ENCODE measurements at regions not wholly inside any gene's neighbourhood (a gene's known extent, or its start where the extent isn't known, plus 50 kb on each side); places are given as distances from the start of the nearest gene placed in this dataset.

DNA sequence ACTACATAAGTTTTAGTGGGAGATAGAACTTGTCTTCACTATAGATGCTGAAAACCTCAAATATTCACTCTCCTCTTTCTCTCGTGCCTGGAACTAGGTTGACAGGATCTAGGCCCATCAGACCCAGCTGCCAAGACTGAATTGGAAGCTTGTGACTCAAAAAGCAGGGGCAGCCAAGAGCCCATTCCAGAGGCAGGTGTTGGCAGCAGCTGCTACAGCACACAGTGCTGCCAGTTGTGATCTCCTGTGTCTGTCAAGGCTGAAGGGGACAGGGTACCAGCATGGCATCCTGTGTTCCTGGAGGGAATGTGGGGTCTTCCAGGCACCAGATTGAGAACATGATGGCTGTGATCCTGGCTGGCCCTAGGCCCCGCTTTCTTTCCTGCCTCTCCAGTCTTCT, 92.5 kb upstream of the MB21D2 start:
- Histone ChIP-seq H3K27me3 (ENCODE audit: low read length) (no peaks in the 10 kb centered on the region; the same call in 1 of the 2 replicates), H4K20me1 (ENCODE audit: insufficient read depth, low read depth, low read length) (no peaks in the 10 kb centered on the region), H2AFZ (ENCODE audit: low read length) (no peak overlapping the region), H3K36me3 (ENCODE audit: insufficient read depth, low read length) (no peaks in the 10 kb centered on the region), H3K27ac (ENCODE audit: low read length) (no peak overlapping the region), H3K4me1 (ENCODE audit: low read length) (no peaks in the 10 kb centered on the region), H3K4me2 (ENCODE audit: low read depth, low read length, poor library complexity, severe bottlenecking) (no peak overlapping the region), H3K4me3 (ENCODE audit: low read length) (no peak overlapping the region), H3K9ac (ENCODE audit: low read length) (no peak overlapping the region), H3K9me2 (replicated peaks; ENCODE audit: insufficient read depth, low read length) (no peaks in the 10 kb centered on the region), H3K79me2 (ENCODE audit: low read length) (no peaks in the 10 kb centered on the region), H3K9me3 (ENCODE audit: low read length) (no peaks in the 10 kb centered on the region)
- DNase-seq = no peak

DNA sequence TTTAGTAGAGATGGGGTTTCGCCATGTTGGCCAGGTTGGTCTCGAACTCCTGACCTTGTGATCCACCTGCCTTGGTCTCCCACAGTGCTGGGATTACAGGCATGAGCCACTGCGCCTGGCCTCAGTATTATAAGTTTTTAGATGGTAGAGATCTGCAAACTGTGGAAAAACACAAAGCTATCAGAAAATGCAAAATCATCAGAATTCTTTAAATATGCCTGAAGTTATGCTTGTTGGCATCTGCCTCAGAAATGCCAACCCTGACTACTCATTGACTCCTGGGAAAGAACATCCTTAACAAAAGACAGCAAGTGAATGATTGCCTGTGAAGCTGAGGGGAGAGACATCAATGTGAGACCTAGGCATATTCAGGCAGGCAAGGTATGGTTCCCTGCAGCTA, 94.3 kb upstream of the MB21D2 start:
- Histone ChIP-seq H4K20me1 (ENCODE audit: insufficient read depth, low read depth, low read length) (no peaks in the 10 kb centered on the region), H3K9ac (ENCODE audit: low read length) (no peak overlapping the region), H3K4me3 (ENCODE audit: low read length) (no peak overlapping the region), H3K9me3 (ENCODE audit: low read length) (no peaks in the 10 kb centered on the region), H3K4me2 (ENCODE audit: low read depth, low read length, poor library complexity, severe bottlenecking) (no peak overlapping the region), H3K36me3 (ENCODE audit: insufficient read depth, low read length) (no peaks in the 10 kb centered on the region), H3K4me1 (ENCODE audit: low read length) (no peaks in the 10 kb centered on the region), H3K27me3 (ENCODE audit: low read length) (no peaks in the 10 kb centered on the region; the same call in 1 of the 2 replicates), H2AFZ (ENCODE audit: low read length) (no peak overlapping the region), H3K9me2 (replicated peaks; ENCODE audit: insufficient read depth, low read length) (no peaks in the 10 kb centered on the region), H3K79me2 (ENCODE audit: low read length) (no peaks in the 10 kb centered on the region), H3K27ac (ENCODE audit: low read length) (no peak overlapping the region)
- DNase-seq = no peak

DNA sequence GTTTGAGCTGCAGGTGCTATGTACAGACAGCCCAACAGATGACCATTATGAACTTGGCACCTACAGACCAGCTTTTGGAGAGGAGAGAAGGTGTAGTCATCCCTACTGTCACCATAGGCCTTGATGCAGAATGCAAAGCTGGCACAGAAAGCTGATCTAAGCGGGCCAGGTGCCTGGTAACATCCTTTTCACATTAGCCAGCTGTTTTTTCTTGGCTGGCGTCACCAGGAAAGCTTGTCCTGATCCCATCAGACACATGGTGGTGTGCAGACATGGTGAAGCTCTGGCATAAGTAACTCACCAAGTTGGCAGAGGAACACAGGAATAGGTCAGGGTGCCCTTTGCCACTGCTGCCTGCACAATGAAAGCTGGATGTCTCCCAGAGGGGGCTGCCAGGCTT, 97.2 kb upstream of the MB21D2 start:
- H3K79me2 ChIP-seq (ENCODE audit: low read length) = no peaks in the 10 kb centered on the region
- H3K36me3 ChIP-seq (ENCODE audit: insufficient read depth, low read length) = no peaks in the 10 kb centered on the region
- H2AFZ ChIP-seq (ENCODE audit: low read length) = no peak overlapping the region
- no peak overlapping the region for H3K9ac ChIP-seq (ENCODE audit: low read length)
- no peak overlapping the region for H3K27ac ChIP-seq (ENCODE audit: low read length)
- no peaks in the 10 kb centered on the region for H3K9me2 ChIP-seq (replicated peaks; ENCODE audit: insufficient read depth, low read length)
- no peak overlapping the region for H3K4me2 ChIP-seq (ENCODE audit: low read depth, low read length, poor library complexity, severe bottlenecking)
- no peaks in the 10 kb centered on the region for H4K20me1 ChIP-seq (ENCODE audit: insufficient read depth, low read depth, low read length)
- H3K27me3 ChIP-seq (ENCODE audit: low read length) = no peaks in the 10 kb centered on the region; the same call in 1 of the 2 replicates
- no peaks in the 10 kb centered on the region for H3K9me3 ChIP-seq (ENCODE audit: low read length)
- H3K4me3 ChIP-seq (ENCODE audit: low read length) = no peak overlapping the region
- DNase-seq = no peak
- no peaks in the 10 kb centered on the region for H3K4me1 ChIP-seq (ENCODE audit: low read length)

DNA sequence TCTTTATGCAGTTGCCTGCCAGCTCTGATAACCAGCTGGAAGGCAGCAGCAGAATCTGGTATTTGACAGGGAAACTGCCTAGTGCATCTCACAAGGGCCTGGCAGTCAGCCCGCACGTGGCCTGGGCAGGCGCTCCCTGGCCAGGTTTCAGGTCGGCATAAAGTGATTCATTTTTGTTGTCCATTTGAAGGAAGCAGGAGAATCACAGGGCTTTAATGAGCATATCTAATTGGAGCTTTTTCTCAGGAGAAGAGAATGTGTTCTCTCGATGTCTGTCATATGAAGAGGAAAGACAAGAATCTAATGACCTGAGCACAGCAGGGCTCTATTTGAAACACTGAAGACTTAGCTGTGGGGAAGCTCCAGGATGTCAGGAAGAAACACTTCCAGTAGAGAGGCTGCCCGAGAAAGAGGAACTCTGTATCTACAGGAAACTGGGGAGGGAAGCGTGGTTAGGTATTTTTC, 98.8 kb upstream of the MB21D2 start:
- no peak overlapping the region for H3K27ac ChIP-seq (ENCODE audit: low read length)

DNA sequence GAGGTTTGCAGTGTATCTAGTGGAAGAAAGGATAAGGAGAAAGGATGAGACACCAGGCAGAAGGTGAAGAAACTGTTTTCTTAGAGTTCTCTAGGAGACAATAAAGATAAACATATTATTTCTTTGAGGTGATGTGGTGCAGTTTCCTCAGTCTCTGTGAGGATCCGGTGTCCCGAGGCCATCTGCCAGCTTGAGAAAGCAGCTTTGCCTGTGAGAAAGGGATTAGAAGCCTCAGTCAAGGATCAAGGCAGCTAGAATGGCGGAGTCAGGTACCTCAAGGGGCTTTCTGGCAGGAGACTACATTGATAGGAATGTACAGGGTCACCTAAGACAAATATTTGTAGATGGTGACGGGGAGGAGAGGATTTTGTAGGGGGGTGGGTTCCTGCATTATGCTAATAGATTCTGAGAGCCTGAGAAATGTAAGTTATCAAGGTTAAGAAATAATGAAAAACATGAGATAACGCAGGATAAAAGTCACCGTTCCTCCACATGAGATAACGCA, 103.9 kb upstream of the MB21D2 start:
- Histone ChIP-seq H3K9ac (ENCODE audit: low read length) (no peak overlapping the region), H4K20me1 (ENCODE audit: insufficient read depth, low read depth, low read length) (no peaks in the 10 kb centered on the region), H3K27me3 (ENCODE audit: low read length) (no peaks in the 10 kb centered on the region), H3K4me2 (ENCODE audit: low read depth, low read length, poor library complexity, severe bottlenecking) (no peak overlapping the region), H3K79me2 (ENCODE audit: low read length) (no peaks in the 10 kb centered on the region), H3K4me1 (ENCODE audit: low read length) (no peaks in the 10 kb centered on the region), H3K36me3 (ENCODE audit: insufficient read depth, low read length) (no peaks in the 10 kb centered on the region), H3K4me3 (ENCODE audit: low read length) (no peak overlapping the region), H3K27ac (ENCODE audit: low read length) (no peak overlapping the region), H3K9me2 (replicated peaks; ENCODE audit: insufficient read depth, low read length) (no peaks in the 10 kb centered on the region), H3K9me3 (ENCODE audit: low read length) (no peaks in the 10 kb centered on the region), H2AFZ (ENCODE audit: low read length) (no peak overlapping the region)
- no peak for DNase-seq

More for the DNA sequence above, 98.8 kb upstream of the MB21D2 start:
- H3K9me3 ChIP-seq (ENCODE audit: low read length) = no peaks in the 10 kb centered on the region
- H3K79me2 ChIP-seq (ENCODE audit: low read length) = no peaks in the 10 kb centered on the region
- H3K9me2 ChIP-seq (replicated peaks; ENCODE audit: insufficient read depth, low read length) = no peaks in the 10 kb centered on the region
- no peaks in the 10 kb centered on the region; the same call in 1 of the 2 replicates for H3K27me3 ChIP-seq (ENCODE audit: low read length)
- no peaks in the 10 kb centered on the region for H4K20me1 ChIP-seq (ENCODE audit: insufficient read depth, low read depth, low read length)
- DNase-seq = no peak
- H3K9ac ChIP-seq (ENCODE audit: low read length) = no peak overlapping the region
- H3K4me1 ChIP-seq (ENCODE audit: low read length) = no peaks in the 10 kb centered on the region
- no peak overlapping the region for H3K4me3 ChIP-seq (ENCODE audit: low read length)
- H3K36me3 ChIP-seq (ENCODE audit: insufficient read depth, low read length) = no peaks in the 10 kb centered on the region
- no peak overlapping the region for H3K4me2 ChIP-seq (ENCODE audit: low read depth, low read length, poor library complexity, severe bottlenecking)
- H2AFZ ChIP-seq (ENCODE audit: low read length) = no peak overlapping the region

DNA sequence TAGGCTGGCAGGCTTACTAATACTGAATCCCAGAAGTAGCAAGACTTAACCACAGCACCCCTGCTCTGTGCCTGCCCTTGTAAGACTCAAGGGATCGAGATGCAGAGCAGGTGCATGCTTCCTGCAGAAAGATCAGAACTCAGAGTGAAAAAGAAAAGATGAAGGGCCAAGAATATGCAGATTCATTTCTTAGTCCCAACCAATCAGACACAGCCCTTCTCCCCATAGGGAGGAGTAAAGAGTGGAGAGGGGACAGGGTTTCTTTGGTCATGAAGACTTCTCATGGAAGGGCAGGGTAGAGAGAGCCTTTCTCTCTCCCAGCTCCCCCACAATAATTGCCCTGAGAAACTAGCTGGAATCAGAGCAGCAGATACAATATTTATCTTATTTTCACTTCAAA, 105.6 kb upstream of the MB21D2 start:
- no peak for DNase-seq
- no peaks in the 10 kb centered on the region for H3K79me2 ChIP-seq (ENCODE audit: low read length)
- H3K27ac ChIP-seq (ENCODE audit: low read length) = no peak overlapping the region
- no peaks in the 10 kb centered on the region for H3K9me2 ChIP-seq (replicated peaks; ENCODE audit: insufficient read depth, low read length)
- no peak overlapping the region for H3K9ac ChIP-seq (ENCODE audit: low read length)
- H4K20me1 ChIP-seq (ENCODE audit: insufficient read depth, low read depth, low read length) = no peaks in the 10 kb centered on the region
- H3K27me3 ChIP-seq (ENCODE audit: low read length) = no peaks in the 10 kb centered on the region
- H3K4me2 ChIP-seq (ENCODE audit: low read depth, low read length, poor library complexity, severe bottlenecking) = no peak overlapping the region
- no peaks in the 10 kb centered on the region for H3K36me3 ChIP-seq (ENCODE audit: insufficient read depth, low read length)
- H2AFZ ChIP-seq (ENCODE audit: low read length) = no peak overlapping the region
- H3K4me3 ChIP-seq (ENCODE audit: low read length) = no peak overlapping the region
- H3K4me1 ChIP-seq (ENCODE audit: low read length) = no peaks in the 10 kb centered on the region
- H3K9me3 ChIP-seq (ENCODE audit: low read length) = no peaks in the 10 kb centered on the region

DNA sequence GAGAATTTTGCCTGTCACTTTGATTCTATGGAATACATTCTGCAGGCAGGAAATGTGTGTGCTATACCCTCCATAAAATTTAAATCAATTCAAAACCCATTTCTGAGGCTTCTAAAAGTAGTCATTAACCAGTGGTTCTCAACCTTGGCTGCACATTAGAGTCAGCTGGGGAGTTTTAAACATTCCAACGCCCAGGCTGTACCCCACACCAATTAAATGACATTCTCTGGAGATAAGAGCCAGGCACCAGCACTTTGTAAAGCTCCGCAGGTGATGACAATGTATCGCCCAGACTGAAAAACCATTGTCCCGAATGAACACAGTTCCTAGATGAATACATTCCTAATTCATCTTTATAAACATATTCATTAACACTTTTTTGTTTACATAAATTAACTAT, 110.6 kb upstream of the MB21D2 start:
- H3K4me1 ChIP-seq (ENCODE audit: low read length) = no peaks in the 10 kb centered on the region
- no peak for DNase-seq
- no peaks in the 10 kb centered on the region for H3K9me2 ChIP-seq (replicated peaks; ENCODE audit: insufficient read depth, low read length)
- no peaks in the 10 kb centered on the region for H3K27me3 ChIP-seq (ENCODE audit: low read length)
- no peak overlapping the region for H3K27ac ChIP-seq (ENCODE audit: low read length)
- no peak overlapping the region for H3K9ac ChIP-seq (ENCODE audit: low read length)
- no peaks in the 10 kb centered on the region for H3K9me3 ChIP-seq (ENCODE audit: low read length)
- no peak overlapping the region for H3K4me3 ChIP-seq (ENCODE audit: low read length)
- H4K20me1 ChIP-seq (ENCODE audit: insufficient read depth, low read depth, low read length) = no peaks in the 10 kb centered on the region
- no peaks in the 10 kb centered on the region for H3K36me3 ChIP-seq (ENCODE audit: insufficient read depth, low read length)
- no peaks in the 10 kb centered on the region for H3K79me2 ChIP-seq (ENCODE audit: low read length)
- H2AFZ ChIP-seq (ENCODE audit: low read length) = no peak overlapping the region
- no peak overlapping the region for H3K4me2 ChIP-seq (ENCODE audit: low read depth, low read length, poor library complexity, severe bottlenecking)

DNA sequence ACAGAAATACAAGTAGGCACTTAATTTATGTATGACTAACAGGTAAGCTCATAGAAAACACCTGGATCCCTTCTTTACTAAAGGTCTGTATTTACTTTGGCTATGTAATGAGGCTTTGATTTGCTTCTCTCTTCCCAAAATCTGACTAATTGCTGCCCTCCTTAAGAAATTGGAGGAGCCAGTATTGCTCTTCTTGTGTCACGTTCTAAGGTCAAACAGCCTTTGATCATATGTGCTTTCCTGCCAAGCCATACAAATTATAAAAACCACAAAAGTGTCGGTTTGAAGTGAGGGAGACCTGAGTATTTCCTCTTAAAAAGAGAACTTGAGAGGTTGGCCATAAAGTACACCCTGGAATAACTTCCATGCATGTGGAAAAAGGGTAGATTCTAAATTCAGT, 112.1 kb upstream of the MB21D2 start:
- Histone ChIP-seq H2AFZ (ENCODE audit: low read length) (no peak overlapping the region), H3K9me3 (ENCODE audit: low read length) (no peaks in the 10 kb centered on the region), H3K9me2 (replicated peaks; ENCODE audit: insufficient read depth, low read length) (no peaks in the 10 kb centered on the region), H3K79me2 (ENCODE audit: low read length) (no peaks in the 10 kb centered on the region), H3K4me1 (ENCODE audit: low read length) (no peaks in the 10 kb centered on the region), H4K20me1 (ENCODE audit: insufficient read depth, low read depth, low read length) (no peaks in the 10 kb centered on the region), H3K9ac (ENCODE audit: low read length) (no peak overlapping the region), H3K4me3 (ENCODE audit: low read length) (no peak overlapping the region), H3K27ac (ENCODE audit: low read length) (no peak overlapping the region), H3K4me2 (ENCODE audit: low read depth, low read length, poor library complexity, severe bottlenecking) (no peak overlapping the region), H3K36me3 (ENCODE audit: insufficient read depth, low read length) (no peaks in the 10 kb centered on the region), H3K27me3 (ENCODE audit: low read length) (no peaks in the 10 kb centered on the region)
- no peak for DNase-seq

DNA sequence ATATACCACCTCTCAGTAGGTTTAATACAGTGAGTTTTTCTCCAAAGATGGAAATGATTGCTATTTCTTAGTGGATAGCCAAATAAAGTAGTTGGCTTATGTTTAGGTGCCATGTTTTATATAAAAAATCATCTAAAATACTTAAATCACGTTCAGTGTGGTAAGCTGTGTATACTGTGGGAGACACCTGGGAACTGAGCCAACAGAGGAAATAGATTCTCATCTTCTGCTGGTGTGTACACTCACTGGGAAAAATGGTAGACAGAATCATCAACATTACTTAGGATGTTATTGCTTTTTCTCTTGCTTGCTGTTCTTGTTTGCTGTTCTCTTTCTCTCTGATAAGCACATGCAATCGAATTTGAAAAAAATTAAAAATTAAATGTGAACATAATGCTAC, 112.6 kb upstream of the MB21D2 start:
- Histone ChIP-seq H3K27me3 (ENCODE audit: low read length) (no peaks in the 10 kb centered on the region), H3K79me2 (ENCODE audit: low read length) (no peaks in the 10 kb centered on the region), H3K9ac (ENCODE audit: low read length) (no peak overlapping the region), H3K36me3 (ENCODE audit: insufficient read depth, low read length) (no peaks in the 10 kb centered on the region), H4K20me1 (ENCODE audit: insufficient read depth, low read depth, low read length) (no peaks in the 10 kb centered on the region), H3K9me2 (replicated peaks; ENCODE audit: insufficient read depth, low read length) (no peaks in the 10 kb centered on the region), H3K27ac (ENCODE audit: low read length) (no peak overlapping the region), H3K4me1 (ENCODE audit: low read length) (no peaks in the 10 kb centered on the region), H3K9me3 (ENCODE audit: low read length) (no peaks in the 10 kb centered on the region), H3K4me3 (ENCODE audit: low read length) (no peak overlapping the region), H2AFZ (ENCODE audit: low read length) (no peak overlapping the region), H3K4me2 (ENCODE audit: low read depth, low read length, poor library complexity, severe bottlenecking) (no peak overlapping the region)
- no peak for DNase-seq
